RWPE1 (cell line): ENCODE measurements at regions not wholly inside any gene's neighbourhood (a gene's known extent, or its start where the extent isn't known, plus 50 kb on each side); places are given as distances from the start of the nearest gene placed in this dataset.

ENCODE experiments used
- CTCF ChIA-PET: fragments of 350-600 bp; sonication (Branson Sonifier 250); formaldehyde crosslinking; extraction: SDS; loops from one replicate; lab custom pipeline; 2021; lab: Yijun Ruan, JAX
- POLR2A ChIA-PET: fragments of 400-600 bp; formaldehyde crosslinking; extraction: SDS; loops from one replicate; lab custom pipeline; 2020; ENCODE audit warnings: antibody characterized with exemption; ENCODE audit not compliant: low non-redundant PET; lab: Yijun Ruan, JAX
- DNase-seq: peaks from one replicate; pipeline ENCODE4 v3.0.0; 2012; ENCODE audit warnings: low spot score
- H3K27ac ChIP-seq: fragments of 450-650 bp; 2 replicates; pipeline ENCODE4 v1.5.1; 2017
- TF ChIP-seq, protein P1 (sequence below): fragments of 450-650 bp; conservative IDR thresholded peaks from 2 replicates; pipeline ENCODE4 v1.5.1; 2017; ENCODE audit warnings: low read depth, mild to moderate bottlenecking

DNA sequence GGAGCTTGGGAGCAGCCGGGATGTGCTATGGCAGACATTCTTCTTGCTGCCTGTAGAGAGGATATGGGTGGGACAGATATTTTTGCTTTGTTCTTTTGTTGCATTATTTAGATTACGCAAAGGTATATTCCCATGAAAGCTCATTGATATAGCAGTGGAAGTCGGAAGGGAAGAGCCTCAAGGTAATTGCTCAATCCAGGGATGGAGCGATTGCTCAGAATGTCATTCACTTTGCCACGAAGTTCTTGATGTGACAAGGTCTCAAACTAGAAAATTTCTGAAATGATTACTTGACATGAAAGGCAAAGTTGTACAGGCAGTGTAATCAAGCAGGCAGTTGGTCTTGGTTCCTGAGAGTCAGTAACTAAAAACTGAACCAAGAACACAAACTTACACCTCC lies 615.6 kb upstream of the CDH4 start:
- DNase-seq = no peak
- POLR2A ChIA-PET = no interaction called here
- TF ChIP-seq, protein P1, sequence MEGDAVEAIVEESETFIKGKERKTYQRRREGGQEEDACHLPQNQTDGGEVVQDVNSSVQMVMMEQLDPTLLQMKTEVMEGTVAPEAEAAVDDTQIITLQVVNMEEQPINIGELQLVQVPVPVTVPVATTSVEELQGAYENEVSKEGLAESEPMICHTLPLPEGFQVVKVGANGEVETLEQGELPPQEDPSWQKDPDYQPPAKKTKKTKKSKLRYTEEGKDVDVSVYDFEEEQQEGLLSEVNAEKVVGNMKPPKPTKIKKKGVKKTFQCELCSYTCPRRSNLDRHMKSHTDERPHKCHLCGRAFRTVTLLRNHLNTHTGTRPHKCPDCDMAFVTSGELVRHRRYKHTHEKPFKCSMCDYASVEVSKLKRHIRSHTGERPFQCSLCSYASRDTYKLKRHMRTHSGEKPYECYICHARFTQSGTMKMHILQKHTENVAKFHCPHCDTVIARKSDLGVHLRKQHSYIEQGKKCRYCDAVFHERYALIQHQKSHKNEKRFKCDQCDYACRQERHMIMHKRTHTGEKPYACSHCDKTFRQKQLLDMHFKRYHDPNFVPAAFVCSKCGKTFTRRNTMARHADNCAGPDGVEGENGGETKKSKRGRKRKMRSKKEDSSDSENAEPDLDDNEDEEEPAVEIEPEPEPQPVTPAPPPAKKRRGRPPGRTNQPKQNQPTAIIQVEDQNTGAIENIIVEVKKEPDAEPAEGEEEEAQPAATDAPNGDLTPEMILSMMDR = no peak
- CTCF ChIA-PET = no interaction called here
- H3K27ac ChIP-seq = no peak overlapping the region

DNA sequence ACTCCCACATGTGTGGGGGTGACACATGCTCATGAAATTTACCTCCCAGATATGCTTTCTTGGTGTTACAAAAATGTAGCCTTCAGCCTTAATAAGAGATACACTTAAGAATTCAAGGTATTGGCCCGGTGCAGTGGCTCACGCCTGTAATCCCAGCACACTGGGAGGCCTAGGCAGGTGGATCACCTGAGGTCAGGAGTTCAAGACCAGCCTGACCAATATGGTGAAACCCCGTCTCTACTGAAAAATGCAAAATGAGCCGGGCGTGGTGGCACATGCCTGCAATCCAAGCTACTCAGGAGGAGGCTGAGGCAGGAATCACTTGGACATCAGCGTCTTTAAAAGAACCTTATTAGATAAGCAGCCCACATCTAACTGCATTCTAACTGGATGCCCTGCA lies 614.3 kb upstream of the CDH4 start:
- ChIA-PET CTCF (interaction anchor here (0.7 kb wide), 1 partner anchor 31 kb away, joined by 3 read pairs; no protein-coding TSS in a partner anchor), POLR2A (no interaction called here)
- DNase-seq = no peak
- no peak overlapping the region for H3K27ac ChIP-seq
- TF ChIP-seq, protein P1 = no peak

- DNase-seq = no peak
- ChIA-PET CTCF (interaction anchor here (0.7 kb wide), 1 partner anchor 47 kb away, joined by 3 read pairs; no protein-coding TSS in a partner anchor), POLR2A (no interaction called here)
- no peak overlapping the region for H3K27ac ChIP-seq
- TF ChIP-seq, protein P1 = no peak
Observed at GRCh38 chr20:60638430-60639098, 613.5 kb upstream of the CDH4 start.

DNA sequence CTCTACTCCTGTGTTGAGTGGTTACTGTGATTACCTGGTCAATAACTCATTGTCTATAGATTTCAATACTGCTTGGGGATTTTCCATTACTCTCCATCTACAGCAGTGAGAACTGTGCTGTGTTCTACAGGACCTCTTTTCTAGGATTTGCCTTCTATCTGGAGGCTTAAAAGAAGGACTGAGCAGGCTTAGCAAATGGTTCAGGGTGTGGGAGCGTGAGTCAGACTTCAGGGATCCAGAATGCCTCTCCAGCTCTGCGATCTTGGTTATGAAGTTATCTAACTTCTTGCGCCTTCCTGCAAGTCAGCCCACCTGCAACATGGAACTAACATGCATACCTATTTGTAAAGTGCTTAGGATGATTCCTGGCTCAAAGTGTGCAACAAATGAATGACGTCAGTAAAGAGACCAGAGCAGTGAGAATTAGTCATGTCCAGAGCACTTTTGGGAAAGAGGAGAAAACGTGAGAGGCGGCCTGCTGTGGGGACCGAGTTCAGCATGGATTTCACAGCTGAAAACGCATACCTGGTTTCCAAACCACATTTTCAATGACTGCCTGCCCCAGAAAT lies 610.1 kb upstream of the CDH4 start:
- TF ChIP-seq, protein P1 = no peak
- POLR2A ChIA-PET = no interaction called here
- CTCF ChIA-PET = interaction anchor here (0.6 kb wide), 1 partner anchor 12 kb away, joined by 4 read pairs; no protein-coding TSS in a partner anchor
- no peak overlapping the region for H3K27ac ChIP-seq
- DNase-seq = no peak

- TF ChIP-seq, protein P1 = no peak
- POLR2A ChIA-PET = no interaction called here
- CTCF ChIA-PET = interaction anchor here (0.6 kb wide), 1 partner anchor 11 kb away, joined by 4 read pairs; no protein-coding TSS in a partner anchor
- H3K27ac ChIP-seq = no peak overlapping the region
- no peak for DNase-seq
Observed at GRCh38 chr20:60642541-60642940, 609.5 kb upstream of the CDH4 start.

GRCh38 chr20:60648556-60648955 lies 603.5 kb upstream of the CDH4 start:
- POLR2A ChIA-PET = no interaction called here
- no peak overlapping the region for H3K27ac ChIP-seq
- CTCF ChIA-PET = no interaction called here
- DNase-seq = no peak
- TF ChIP-seq, protein P1 = no peak
